Neural progenitor cell (in vitro differentiated cells): ENCODE measurements at regions not wholly inside any gene's neighbourhood (a gene's known extent, or its start where the extent isn't known, plus 50 kb on each side); places are given as distances from the start of the nearest gene placed in this dataset.

ENCODE experiments used
- DNase-seq: peaks from one replicate; pipeline ENCODE4 v3.0.0-alpha.2; 2016; ENCODE audit warnings: low spot score
- H2AFZ ChIP-seq: fragments of 200-600 bp; sonication (generic); replicated peaks from 2 replicates; pipeline ENCODE4 v1.6.1; 2016; ENCODE audit warnings: antibody characterized with exemption
- H3F3A ChIP-seq: fragments of 200-600 bp; sonication (generic); 2 replicates; pipeline ENCODE4 v1.6.1; 2016; ENCODE audit warnings: antibody characterized with exemption, low read depth
- H3K27ac ChIP-seq: fragments of 200-600 bp; sonication (generic); 2 replicates; pipeline ENCODE4 v1.5.1; 2016; ENCODE audit warnings: mild to moderate bottlenecking
- H3K27me3 ChIP-seq: fragments of 200-600 bp; sonication (generic); 2 replicates; pipeline ENCODE4 v1.6.1; 2016; ENCODE audit warnings: mild to moderate bottlenecking, moderate library complexity
- H3K36me3 ChIP-seq: fragments of 200-600 bp; sonication (generic); 2 replicates; pipeline ENCODE4 v1.5.1; 2016
- H3K4me1 ChIP-seq: fragments of 200-600 bp; sonication (generic); 2 replicates; pipeline ENCODE4 v1.6.1; 2016; ENCODE audit warnings: mixed run types
- H3K4me2 ChIP-seq: fragments of 200-600 bp; sonication (generic); 2 replicates; pipeline ENCODE4 v1.6.1; 2016
- H3K4me3 ChIP-seq: fragments of 200-600 bp; sonication (generic); 2 replicates; pipeline ENCODE4 v1.5.1; 2016
- H3K79me2 ChIP-seq: fragments of 200-600 bp; sonication (generic); 2 replicates; pipeline ENCODE4 v1.6.1; 2016; ENCODE audit warnings: low read depth
- H3K9ac ChIP-seq: fragments of 200-600 bp; sonication (generic); 2 replicates; pipeline ENCODE4 v1.6.1; 2016
- H3K9me3 ChIP-seq: fragments of 200-600 bp; sonication (generic); 2 replicates; pipeline ENCODE4 v1.5.1; 2016; ENCODE audit warnings: low read depth
- H4K20me1 ChIP-seq: fragments of 200-600 bp; sonication (generic); 2 replicates; pipeline ENCODE4 v1.6.1; 2016; ENCODE audit warnings: low read depth
- H3K27ac Mint-ChIP-seq: 3 replicates; pipeline ENCODE4 v1.8.0; 2021; ENCODE audit warnings: mixed read lengths
- H3K27me3 Mint-ChIP-seq: 2 replicates; pipeline ENCODE4 v1.8.0; 2022; ENCODE audit warnings: low read depth, mild to moderate bottlenecking, inconsistent platforms, moderate library complexity, mixed read lengths; ENCODE audit not compliant: insufficient read depth
- H3K36me3 Mint-ChIP-seq: 3 replicates; pipeline ENCODE4 v1.8.0; 2021; ENCODE audit warnings: mixed read lengths
- H3K4me1 Mint-ChIP-seq: 3 replicates; pipeline ENCODE4 v1.8.0; 2021; ENCODE audit warnings: mixed read lengths
- H3K4me3 Mint-ChIP-seq: 3 replicates; pipeline ENCODE4 v1.8.0; 2021; ENCODE audit warnings: mild to moderate bottlenecking, moderate library complexity, mixed read lengths
- H3K9me3 Mint-ChIP-seq: 3 replicates; pipeline ENCODE4 v1.8.0; 2020; ENCODE audit warnings: mixed read lengths
- CTCF ChIP-seq: fragments of 200-600 bp; sonication (generic); IDR thresholded peaks from 2 replicates; pipeline ENCODE4 v1.5.1; 2017; ENCODE audit warnings: antibody characterized with exemption, mild to moderate bottlenecking
- EZH2 ChIP-seq: fragments of 200-600 bp; sonication (generic); IDR thresholded peaks from 2 replicates; pipeline ENCODE4 v1.6.1; 2017; ENCODE audit warnings: antibody characterized with exemption, mild to moderate bottlenecking, moderate library complexity
- EZH2phosphoT487 ChIP-seq: fragments of 200-600 bp; sonication (generic); IDR thresholded peaks from 2 replicates; pipeline ENCODE4 v1.6.1; 2017; ENCODE audit warnings: antibody characterized with exemption

GRCh38 chr13:106281426-106281825 is 254.0 kb downstream of the EFNB2 start:
- no peak overlapping the region for H3K4me3 Mint-ChIP-seq
- Histone ChIP-seq H3K9ac (no peak overlapping the region), H3K36me3 (no peaks in the 10 kb centered on the region), H3K27me3 (no peaks in the 10 kb centered on the region), H3K4me3 (no peak overlapping the region), H3F3A (peaks cover 17% of the 10 kb centered on the region), H3K79me2 (no peaks in the 10 kb centered on the region), H3K27ac (no peak overlapping the region), H3K4me1 (peaks cover 31% of the 10 kb centered on the region), H3K9me3 (no peaks in the 10 kb centered on the region), H2AFZ (no peak overlapping the region), H3K4me2 (no peak overlapping the region), H4K20me1 (no peaks in the 10 kb centered on the region)
- H3K27me3 Mint-ChIP-seq = peaks cover 4% of the 10 kb centered on the region
- DNase-seq = no peak
- no peak overlapping the region for H3K27ac Mint-ChIP-seq
- peaks cover 3% of the 10 kb centered on the region for H3K9me3 Mint-ChIP-seq
- peaks cover 33% of the 10 kb centered on the region for H3K4me1 Mint-ChIP-seq
- peaks cover 3% of the 10 kb centered on the region for H3K36me3 Mint-ChIP-seq
- TF ChIP-seq EZH2phosphoT487 (no peak), EZH2 (no peak), CTCF (no peak)

DNA sequence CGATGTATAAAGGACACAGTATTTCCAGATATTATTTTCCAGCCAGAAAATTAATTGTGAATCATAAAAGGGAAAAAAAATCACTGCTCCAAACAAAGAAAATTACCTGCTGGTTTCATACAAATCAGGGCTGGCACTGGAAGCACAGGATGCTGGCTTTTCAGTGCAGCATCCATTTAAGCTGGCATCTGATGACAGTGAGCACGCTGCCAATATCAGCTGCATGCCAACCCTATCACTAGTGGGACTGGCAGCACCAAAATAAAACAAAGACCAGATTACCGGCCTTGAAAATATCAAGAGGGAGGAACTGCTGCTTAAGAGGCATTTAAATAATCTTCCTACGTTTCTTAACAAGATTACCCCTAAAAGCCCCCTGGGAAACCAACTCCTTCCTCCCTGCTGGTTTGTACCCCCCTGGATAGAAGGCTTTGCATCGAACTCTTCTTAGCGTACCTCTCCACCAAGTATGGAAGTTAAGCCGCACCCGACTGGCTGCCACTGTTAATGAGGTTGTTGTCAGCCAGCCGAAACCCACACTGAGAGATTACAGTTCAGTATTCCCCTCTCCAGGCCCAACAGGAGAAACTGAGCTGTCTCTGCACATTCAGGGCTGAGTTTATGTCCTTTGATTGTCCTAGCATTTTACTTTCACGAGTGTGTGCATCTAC is 257.8 kb downstream of the EFNB2 start:
- no peaks in the 10 kb centered on the region for H3K79me2 ChIP-seq
- H3K36me3 ChIP-seq = no peaks in the 10 kb centered on the region
- no peak overlapping the region for H3K4me3 ChIP-seq
- H3K27me3 ChIP-seq = no peaks in the 10 kb centered on the region
- no peak overlapping the region for H3K9ac ChIP-seq
- H3K4me1 ChIP-seq = peaks cover 26% of the 10 kb centered on the region
- no peaks in the 10 kb centered on the region for H4K20me1 ChIP-seq
- peak overlapping the region; percentile 39 for H3K27ac Mint-ChIP-seq
- H3K9me3 ChIP-seq = no peaks in the 10 kb centered on the region
- H3K4me3 Mint-ChIP-seq = no peak overlapping the region
- peak overlapping the region; percentile 52 for H3K4me2 ChIP-seq
- peaks cover 3% of the 10 kb centered on the region for H3K36me3 Mint-ChIP-seq
- peaks cover 5% of the 10 kb centered on the region for H3K9me3 Mint-ChIP-seq
- H3F3A ChIP-seq = peaks cover 17% of the 10 kb centered on the region
- H3K4me1 Mint-ChIP-seq = peaks cover 31% of the 10 kb centered on the region
- peaks cover 4% of the 10 kb centered on the region for H3K27me3 Mint-ChIP-seq
- DNase-seq = peak; percentile 77
- peak; percentile 74 for TF ChIP-seq EZH2phosphoT487
- TF ChIP-seq EZH2 = no peak
- H2AFZ ChIP-seq = no peak overlapping the region
- no peak overlapping the region for H3K27ac ChIP-seq

GRCh38 chr13:106276876-106277275 is 258.6 kb downstream of the EFNB2 start:
- TF ChIP-seq EZH2phosphoT487 (no peak), CTCF (no peak), EZH2 (no peak)
- Histone ChIP-seq H3K4me1 (peaks cover 26% of the 10 kb centered on the region), H3K4me2 (no peak overlapping the region), H3K9ac (no peak overlapping the region), H2AFZ (no peak overlapping the region), H4K20me1 (no peaks in the 10 kb centered on the region), H3K36me3 (no peaks in the 10 kb centered on the region), H3K27me3 (no peaks in the 10 kb centered on the region), H3K79me2 (no peaks in the 10 kb centered on the region), H3K4me3 (no peak overlapping the region), H3F3A (peaks cover 17% of the 10 kb centered on the region), H3K9me3 (no peaks in the 10 kb centered on the region), H3K27ac (no peak overlapping the region)
- Mint-ChIP-seq H3K27me3 (peaks cover 4% of the 10 kb centered on the region), H3K36me3 (no peaks in the 10 kb centered on the region), H3K4me3 (no peak overlapping the region), H3K27ac (no peak overlapping the region), H3K4me1 (peaks cover 31% of the 10 kb centered on the region), H3K9me3 (peaks cover 2% of the 10 kb centered on the region)
- no peak for DNase-seq

DNA sequence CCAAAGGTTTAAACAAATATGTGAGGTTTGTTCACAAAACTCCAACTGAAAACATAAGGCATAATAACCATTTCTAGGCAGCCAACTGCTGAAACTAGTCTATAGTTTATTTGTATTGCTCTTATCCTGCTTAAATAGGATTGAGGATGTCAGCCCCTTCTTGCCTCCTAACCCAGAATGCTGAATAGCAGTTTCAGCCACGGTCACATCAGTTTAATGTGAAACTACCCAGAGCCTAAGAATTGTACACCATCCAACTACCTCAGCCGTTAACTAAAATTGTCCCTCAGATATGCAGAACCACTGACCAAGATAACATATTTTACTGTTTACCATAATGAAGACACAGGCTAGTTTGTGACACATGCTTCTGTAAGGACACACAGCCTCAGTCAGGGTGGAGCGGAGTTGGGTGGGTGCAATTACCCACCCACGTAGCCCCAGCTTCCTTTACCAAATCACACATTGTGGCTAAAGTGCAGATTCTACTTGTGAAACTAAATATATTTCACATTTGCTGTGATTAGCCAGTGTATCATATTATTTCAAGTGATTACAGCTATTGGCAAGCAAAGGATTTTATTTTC is 259.9 kb downstream of the EFNB2 start:
- H3K27ac ChIP-seq = no peak overlapping the region
- no peak for DNase-seq
- no peaks in the 10 kb centered on the region for H3K36me3 ChIP-seq
- no peaks in the 10 kb centered on the region for H3K9me3 ChIP-seq
- Mint-ChIP-seq H3K27me3 (peaks cover 5% of the 10 kb centered on the region), H3K36me3 (no peaks in the 10 kb centered on the region), H3K4me3 (no peak overlapping the region), H3K4me1 (peaks cover 31% of the 10 kb centered on the region), H3K27ac (no peak overlapping the region), H3K9me3 (peaks cover 4% of the 10 kb centered on the region)
- H4K20me1 ChIP-seq = no peaks in the 10 kb centered on the region
- H3K4me2 ChIP-seq = no peak overlapping the region
- H3K27me3 ChIP-seq = no peaks in the 10 kb centered on the region
- H3K4me3 ChIP-seq = no peak overlapping the region
- no peak overlapping the region for H2AFZ ChIP-seq
- no peaks in the 10 kb centered on the region for H3K79me2 ChIP-seq
- H3F3A ChIP-seq = peaks cover 17% of the 10 kb centered on the region
- peaks cover 26% of the 10 kb centered on the region for H3K4me1 ChIP-seq
- H3K9ac ChIP-seq = no peak overlapping the region
- no peak for TF ChIP-seq CTCF
